Cardiac fibroblast (primary cell): ENCODE measurements at regions not wholly inside any gene's neighbourhood (a gene's known extent, or its start where the extent isn't known, plus 50 kb on each side); places are given as distances from the start of the nearest gene placed in this dataset.

Experiments used
- DNase-seq, 2 donors: peaks; one replicate each; pipeline versions ENCODE4 v3.0.0 to v3.0.0-alpha.2; 2010; ENCODE audit warnings: low read depth in 2 of 2
- H3K4me3 ChIP-seq, 2 donors: replicated peaks in 1 of 2; 1 replicate in 1 of 2; 2 replicates in 1 of 2; pipeline ENCODE4 v1.5.1; 2011; ENCODE audit warnings: low read depth in 2 of 2, low read length in 2 of 2, mild to moderate bottlenecking in 2 of 2, moderate library complexity in 1 of 2
- TF ChIP-seq, protein P1 (sequence below): IDR thresholded peaks from one replicate; pipeline ENCODE4 v1.5.1; 2011; ENCODE audit warnings: low read depth, mild to moderate bottlenecking, low read length, inconsistent platforms

DNA sequence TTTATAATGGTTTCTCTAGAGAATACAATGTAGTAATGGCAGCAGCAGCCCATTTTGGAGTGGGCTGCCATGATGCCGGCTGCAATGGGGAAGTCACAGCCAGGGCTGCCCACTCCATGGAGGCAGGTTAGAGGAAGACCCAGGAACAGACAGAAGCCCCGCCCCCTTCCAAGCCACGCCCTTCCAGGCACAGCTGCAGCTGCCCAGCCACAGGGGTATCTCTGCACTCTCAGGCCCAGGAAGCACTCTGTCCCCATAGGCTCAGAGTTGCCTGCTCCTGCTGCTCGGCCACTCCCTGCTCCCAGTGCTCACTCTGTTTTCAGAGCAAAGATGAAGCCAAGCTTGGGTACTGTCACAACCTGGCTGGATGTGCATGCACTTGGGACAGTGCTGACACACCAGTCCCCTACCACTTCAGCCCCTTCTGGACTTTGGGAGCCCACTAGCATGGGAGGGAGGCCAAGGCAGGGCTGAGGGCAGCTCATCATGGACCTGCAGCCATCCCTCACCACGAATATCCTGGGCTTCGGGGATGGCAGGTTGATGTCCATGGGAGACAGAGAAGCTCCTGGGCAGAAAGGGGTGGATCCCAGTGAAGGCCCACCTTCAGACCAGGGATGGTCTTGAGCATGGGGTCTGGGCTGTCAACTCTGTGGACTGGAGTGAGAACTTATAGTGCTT lies 1224.2 kb downstream of the SLITRK5 start:
- H3K4me3 ChIP-seq: no peak overlapping the region
- no peak for DNase-seq
- TF ChIP-seq, protein P1, sequence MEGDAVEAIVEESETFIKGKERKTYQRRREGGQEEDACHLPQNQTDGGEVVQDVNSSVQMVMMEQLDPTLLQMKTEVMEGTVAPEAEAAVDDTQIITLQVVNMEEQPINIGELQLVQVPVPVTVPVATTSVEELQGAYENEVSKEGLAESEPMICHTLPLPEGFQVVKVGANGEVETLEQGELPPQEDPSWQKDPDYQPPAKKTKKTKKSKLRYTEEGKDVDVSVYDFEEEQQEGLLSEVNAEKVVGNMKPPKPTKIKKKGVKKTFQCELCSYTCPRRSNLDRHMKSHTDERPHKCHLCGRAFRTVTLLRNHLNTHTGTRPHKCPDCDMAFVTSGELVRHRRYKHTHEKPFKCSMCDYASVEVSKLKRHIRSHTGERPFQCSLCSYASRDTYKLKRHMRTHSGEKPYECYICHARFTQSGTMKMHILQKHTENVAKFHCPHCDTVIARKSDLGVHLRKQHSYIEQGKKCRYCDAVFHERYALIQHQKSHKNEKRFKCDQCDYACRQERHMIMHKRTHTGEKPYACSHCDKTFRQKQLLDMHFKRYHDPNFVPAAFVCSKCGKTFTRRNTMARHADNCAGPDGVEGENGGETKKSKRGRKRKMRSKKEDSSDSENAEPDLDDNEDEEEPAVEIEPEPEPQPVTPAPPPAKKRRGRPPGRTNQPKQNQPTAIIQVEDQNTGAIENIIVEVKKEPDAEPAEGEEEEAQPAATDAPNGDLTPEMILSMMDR: no peak

DNA sequence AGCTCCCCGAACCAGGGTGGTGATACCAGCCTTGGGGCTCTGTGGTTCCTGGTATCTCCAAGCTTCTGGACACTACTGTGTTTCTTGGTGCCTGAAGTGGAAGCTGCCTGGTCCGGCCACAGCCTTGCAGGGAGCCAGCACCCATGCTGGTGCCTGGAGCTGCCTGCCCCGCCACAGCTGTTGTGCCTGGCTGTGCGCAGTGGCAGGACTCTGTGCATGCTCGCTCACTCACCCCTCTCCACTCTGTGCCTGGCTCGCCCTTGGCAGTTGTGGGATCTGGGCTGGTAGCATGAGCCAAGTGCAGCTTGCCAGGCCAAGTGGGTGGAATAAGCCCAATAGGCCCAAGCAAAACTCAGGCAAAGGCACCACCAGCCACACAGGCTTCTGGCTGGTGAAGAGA lies 1225.3 kb downstream of the SLITRK5 start:
- H3K4me3 ChIP-seq: no peak overlapping the region
- TF ChIP-seq, protein P1: no peak
- DNase-seq: no peak

DNA sequence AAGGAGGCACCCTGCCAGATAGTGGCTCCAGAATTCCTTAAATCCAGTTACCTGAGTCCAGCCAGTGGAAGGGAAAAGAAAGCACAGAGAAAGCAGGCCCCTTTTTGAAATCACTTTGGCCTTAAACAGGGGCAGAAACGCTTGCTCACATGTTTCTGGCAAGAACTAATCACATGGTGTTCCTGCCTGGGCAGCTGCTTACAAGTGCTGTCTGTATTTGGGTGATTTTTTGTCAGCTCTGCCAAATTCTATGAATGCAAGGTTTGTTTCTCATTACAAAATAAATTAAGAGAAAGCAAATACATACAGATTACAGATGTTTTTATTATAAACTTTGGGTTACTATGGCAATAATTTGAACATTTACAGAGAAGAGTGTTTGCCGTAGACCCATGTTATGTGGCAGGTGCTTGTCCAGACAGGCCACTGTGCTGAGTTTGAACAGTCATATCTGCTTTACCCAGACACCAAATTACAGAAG lies 1237.8 kb downstream of the SLITRK5 start:
- no peak for DNase-seq
- no peak overlapping the region for H3K4me3 ChIP-seq
- TF ChIP-seq, protein P1: no peak

- DNase-seq: no peak
- TF ChIP-seq, protein P1: no peak
- H3K4me3 ChIP-seq: no peak overlapping the region
Measured at GRCh38 chr13:88919970-88920628, 1248.9 kb downstream of the SLITRK5 start.

GRCh38 chr13:88925954-88926353 lies 1254.8 kb downstream of the SLITRK5 start:
- no peak overlapping the region for H3K4me3 ChIP-seq
- DNase-seq: no peak
- TF ChIP-seq, protein P1: no peak

DNA sequence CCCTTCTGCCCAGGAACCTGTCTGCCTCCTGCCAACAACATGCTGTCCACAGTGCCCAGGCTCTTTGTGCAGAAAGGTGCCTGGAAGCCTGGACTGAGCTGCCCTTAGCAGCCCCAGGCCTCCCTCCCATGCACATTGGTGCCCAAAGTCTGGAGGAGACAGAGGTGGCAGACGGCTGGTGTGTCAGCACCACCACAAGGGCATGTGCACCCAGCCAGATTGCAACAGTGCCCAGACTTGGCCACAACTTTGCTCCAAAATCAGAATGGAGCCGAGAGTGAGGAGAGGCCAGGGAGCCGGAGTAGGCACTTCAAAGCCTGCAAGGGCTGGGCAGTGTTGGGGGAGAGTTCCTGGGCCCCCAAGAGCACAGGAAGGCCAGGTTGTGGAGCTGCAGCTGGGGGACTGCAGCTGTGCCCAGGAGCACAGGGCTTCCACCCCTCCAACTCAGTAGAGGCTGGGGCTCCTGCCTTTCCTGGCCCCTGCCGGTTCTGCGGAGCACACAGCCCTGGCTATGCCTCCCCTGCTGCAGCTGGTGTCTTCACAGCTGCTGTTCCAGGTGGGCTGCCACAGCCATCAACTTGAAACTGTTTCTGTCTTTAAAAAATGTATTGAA lies 1255.8 kb downstream of the SLITRK5 start:
- TF ChIP-seq, protein P1: no peak
- DNase-seq: no peak
- H3K4me3 ChIP-seq: no peak overlapping the region
